Fibroblast of pulmonary artery (primary cell): ENCODE measurements at regions not wholly inside any gene's neighbourhood (a gene's known extent, or its start where the extent isn't known, plus 50 kb on each side); places are given as distances from the start of the nearest gene placed in this dataset.

Experiments used
- DNase-seq: peaks from one replicate; pipeline ENCODE4 v3.0.0-alpha.2; 2010; ENCODE audit warnings: low read depth
- H3K4me3 ChIP-seq: replicated peaks from 2 replicates; pipeline ENCODE4 v1.5.1; 2011; ENCODE audit warnings: low read depth, mild to moderate bottlenecking, control low read depth, low read length, moderate library complexity
- CTCF ChIP-seq: IDR thresholded peaks from 2 replicates; pipeline ENCODE4 v1.5.1; 2011; ENCODE audit warnings: mild to moderate bottlenecking, control low read depth, low read length, inconsistent platforms; ENCODE audit errors: missing control alignments

DNA sequence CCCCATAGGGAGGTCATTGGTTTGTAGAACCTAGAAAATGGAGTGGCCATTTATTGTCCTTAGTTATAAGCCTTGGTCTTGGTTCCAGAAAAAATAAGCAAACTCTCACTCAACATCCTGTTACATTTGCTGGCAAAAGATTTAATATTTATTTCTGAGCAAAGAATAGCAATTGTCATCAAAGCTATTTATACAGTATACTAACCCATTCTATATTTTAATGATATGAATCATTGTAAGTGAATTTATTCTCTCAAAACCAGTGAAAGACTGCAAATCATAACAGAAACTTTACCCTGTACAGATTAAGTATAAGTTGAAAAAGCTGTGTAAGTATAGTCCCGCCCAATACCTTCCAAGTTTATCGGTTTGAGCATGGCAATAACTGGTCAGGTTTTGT is 364.4 kb downstream of the CD109 start:
- no peak for TF ChIP-seq CTCF
- DNase-seq: no peak

DNA sequence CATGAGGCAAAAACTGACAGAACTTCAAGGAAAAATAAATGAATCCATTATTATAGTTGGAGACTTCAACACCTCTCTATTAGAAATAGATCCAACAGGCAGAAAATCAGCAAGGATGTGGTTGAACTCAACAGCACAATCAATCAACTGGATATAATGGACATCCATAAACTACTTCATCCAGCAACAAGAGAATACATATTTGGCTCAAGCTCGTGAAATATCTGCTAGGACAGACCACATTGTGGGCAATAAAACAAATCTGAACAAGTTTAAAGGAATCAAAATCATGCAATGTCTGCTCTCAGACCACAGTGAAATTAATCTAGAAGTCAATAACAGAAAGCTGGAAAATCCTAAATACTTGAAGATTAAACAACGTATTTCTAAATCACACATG is 362.6 kb downstream of the CD109 start:
- no peak for DNase-seq
- H3K4me3 ChIP-seq: no peak overlapping the region
- TF ChIP-seq CTCF: no peak

More for the DNA sequence above, 364.4 kb downstream of the CD109 start:
- H3K4me3 ChIP-seq: no peak overlapping the region

DNA sequence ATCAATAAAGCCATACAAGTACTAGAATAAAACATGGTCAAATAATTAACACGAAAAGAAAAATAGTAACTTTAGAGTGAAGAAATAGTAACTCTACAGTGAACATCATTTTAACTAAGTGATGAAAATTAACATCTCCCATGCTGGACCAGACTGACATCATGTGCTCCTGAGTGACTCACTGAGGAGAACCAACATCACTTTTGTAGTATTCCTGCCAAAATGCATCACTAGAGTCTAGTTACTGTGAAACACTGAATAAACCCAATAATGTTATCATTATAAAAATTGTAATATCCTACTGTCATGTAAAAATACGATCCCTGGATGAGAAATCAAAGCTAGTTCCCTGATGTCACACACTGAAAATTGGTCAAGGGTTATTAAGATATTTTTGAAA is 361.3 kb downstream of the CD109 start:
- no peak for TF ChIP-seq CTCF
- DNase-seq: no peak
- no peak overlapping the region for H3K4me3 ChIP-seq

- no peak overlapping the region for H3K4me3 ChIP-seq
- no peak for TF ChIP-seq CTCF
- no peak for DNase-seq
Observed at GRCh38 chr6:74054190-74054589, 358.2 kb downstream of the CD109 start.

DNA sequence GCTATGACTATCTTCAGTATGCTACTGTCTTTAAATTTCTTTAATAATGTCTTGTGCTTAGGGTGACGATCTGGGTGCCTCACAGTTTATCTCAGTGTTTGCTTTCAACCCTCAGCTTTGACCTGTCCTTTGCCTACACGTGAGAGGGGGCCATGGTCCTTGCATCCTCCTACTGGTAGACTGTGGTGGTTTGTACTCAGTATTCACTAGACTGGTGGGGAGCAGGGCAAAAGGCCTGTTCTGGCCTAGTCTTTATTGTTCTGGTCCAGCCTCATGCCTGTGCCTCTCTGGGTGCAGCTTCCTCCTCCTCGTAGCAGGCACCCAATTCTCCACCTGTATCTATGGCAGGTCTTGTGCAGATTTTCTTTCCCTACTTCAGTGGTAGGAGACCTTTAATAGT is 354.9 kb downstream of the CD109 start:
- no peak for TF ChIP-seq CTCF
- DNase-seq: no peak
- no peak overlapping the region for H3K4me3 ChIP-seq

GRCh38 chr6:74048387-74048786 is 352.4 kb downstream of the CD109 start:
- H3K4me3 ChIP-seq: no peak overlapping the region
- no peak for DNase-seq
- no peak for TF ChIP-seq CTCF

DNA sequence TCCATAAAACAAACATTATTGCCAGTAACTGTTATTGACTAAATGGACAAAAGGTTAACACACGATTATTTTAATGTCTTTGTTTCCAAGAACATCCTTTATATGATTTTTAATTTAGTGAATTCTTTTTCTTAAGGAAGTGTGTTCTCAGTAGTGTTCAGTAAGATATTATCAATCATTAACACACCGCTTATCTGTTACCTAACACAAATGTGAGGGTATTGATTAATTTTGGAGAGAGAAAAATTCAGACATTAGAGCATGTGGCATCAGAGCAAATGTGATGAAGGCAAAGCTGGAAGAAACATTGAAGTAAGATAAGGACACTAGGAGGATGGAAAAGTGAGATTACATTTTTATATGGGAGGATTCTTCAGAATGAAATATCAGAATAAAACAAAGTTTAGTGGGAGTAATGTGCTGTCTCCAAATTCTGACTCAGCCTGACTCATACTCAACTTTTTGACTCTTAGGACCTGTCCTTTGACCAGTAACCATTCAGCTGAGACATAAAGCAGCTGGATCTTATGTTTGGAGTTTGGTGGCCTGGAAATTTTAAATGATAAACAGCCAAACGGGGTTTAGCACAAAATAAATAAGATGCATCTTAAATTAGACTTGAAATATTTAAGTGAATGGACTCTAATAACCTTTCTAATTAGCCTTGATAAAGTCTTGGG is 348.6 kb downstream of the CD109 start:
- H3K4me3 ChIP-seq: no peak overlapping the region
- peak; percentile 67 for DNase-seq
- no peak for TF ChIP-seq CTCF
